Bronchial epithelial cell (primary cell): ENCODE measurements at regions not wholly inside any gene's neighbourhood (a gene's known extent, or its start where the extent isn't known, plus 50 kb on each side); places are given as distances from the start of the nearest gene placed in this dataset.

Source experiments
- DNase-seq: peaks from one replicate; pipeline ENCODE4 v3.0.0-alpha.2; 2010; ENCODE audit warnings: low read depth
- FAIRE-seq: peaks from 2 replicates; lab custom pipeline; 2011; peaks lifted over from hg19 to GRCh38; lab: Jason Lieb, UNC
- H3K27me3 ChIP-seq: 2 replicates; pipeline ENCODE4 v1.5.1; 2011; ENCODE audit warnings: low read length; ENCODE audit not compliant: control insufficient read depth, insufficient read depth
- H3K36me3 ChIP-seq: 2 replicates; pipeline ENCODE4 v1.5.1; 2011; ENCODE audit warnings: low read length; ENCODE audit not compliant: control insufficient read depth, insufficient read depth
- H3K4me3 ChIP-seq: 2 replicates; pipeline ENCODE4 v1.5.1; 2011; ENCODE audit warnings: mild to moderate bottlenecking, low read depth, low read length, control low read depth
- TF ChIP-seq, protein P1 (sequence below): IDR thresholded peaks from 2 replicates; pipeline ENCODE4 v1.5.1; 2011; ENCODE audit warnings: mild to moderate bottlenecking, moderate library complexity, low read length, control low read depth, inconsistent platforms; ENCODE audit not compliant: insufficient read depth, severe bottlenecking

GRCh38 chr17:72492494-72492893, 371.7 kb downstream of the SOX9 start:
- DNase-seq (no peak), FAIRE-seq (no peak)
- Histone ChIP-seq H3K27me3 (no peaks in the 10 kb centered on the region), H3K36me3 (no peaks in the 10 kb centered on the region), H3K4me3 (no peak overlapping the region)
- TF ChIP-seq, protein P1, sequence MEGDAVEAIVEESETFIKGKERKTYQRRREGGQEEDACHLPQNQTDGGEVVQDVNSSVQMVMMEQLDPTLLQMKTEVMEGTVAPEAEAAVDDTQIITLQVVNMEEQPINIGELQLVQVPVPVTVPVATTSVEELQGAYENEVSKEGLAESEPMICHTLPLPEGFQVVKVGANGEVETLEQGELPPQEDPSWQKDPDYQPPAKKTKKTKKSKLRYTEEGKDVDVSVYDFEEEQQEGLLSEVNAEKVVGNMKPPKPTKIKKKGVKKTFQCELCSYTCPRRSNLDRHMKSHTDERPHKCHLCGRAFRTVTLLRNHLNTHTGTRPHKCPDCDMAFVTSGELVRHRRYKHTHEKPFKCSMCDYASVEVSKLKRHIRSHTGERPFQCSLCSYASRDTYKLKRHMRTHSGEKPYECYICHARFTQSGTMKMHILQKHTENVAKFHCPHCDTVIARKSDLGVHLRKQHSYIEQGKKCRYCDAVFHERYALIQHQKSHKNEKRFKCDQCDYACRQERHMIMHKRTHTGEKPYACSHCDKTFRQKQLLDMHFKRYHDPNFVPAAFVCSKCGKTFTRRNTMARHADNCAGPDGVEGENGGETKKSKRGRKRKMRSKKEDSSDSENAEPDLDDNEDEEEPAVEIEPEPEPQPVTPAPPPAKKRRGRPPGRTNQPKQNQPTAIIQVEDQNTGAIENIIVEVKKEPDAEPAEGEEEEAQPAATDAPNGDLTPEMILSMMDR, result no peak

DNA sequence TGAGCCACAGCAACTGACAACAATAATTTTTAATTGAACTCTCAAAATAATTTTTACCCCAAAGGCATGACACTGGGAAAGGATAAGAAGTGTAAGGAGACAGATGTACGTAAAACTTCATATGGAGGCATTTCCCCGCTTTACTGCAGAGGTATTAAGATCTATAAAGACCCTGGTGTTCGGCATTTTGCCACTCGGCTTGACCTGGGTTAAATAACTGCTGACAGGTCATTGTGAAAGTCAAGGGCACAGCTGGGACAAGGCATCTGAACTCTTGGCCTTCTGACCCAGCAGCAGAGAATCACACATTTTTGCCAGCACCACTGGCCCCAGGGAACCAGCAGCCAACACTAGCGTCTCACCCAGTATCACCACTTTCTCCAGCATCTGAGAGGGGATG, 372.1 kb downstream of the SOX9 start:
- TF ChIP-seq, protein P1, result no peak
- Histone ChIP-seq H3K27me3 (no peaks in the 10 kb centered on the region), H3K4me3 (no peak overlapping the region), H3K36me3 (no peaks in the 10 kb centered on the region)
- FAIRE-seq (no peak), DNase-seq (no peak)

DNA sequence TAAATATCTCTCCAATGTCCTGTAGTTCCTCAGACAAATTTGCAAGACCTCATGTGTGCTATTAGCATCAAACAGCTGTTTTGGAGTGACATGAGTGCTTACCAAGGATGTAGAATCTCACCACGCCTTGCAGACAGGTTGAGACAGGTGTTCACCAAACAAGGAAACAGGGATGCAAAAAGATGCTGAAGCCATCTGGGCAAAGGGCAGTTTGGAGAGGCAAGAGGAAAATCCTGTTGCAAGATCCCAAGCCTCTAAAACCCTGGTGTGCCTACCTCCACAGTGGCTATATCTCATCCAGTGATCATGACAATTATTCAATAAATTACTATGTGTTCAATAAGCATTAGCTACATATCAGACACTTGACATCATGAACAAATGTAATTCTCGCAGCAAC, 373.7 kb downstream of the SOX9 start:
- TF ChIP-seq, protein P1, result no peak
- FAIRE-seq (no peak), DNase-seq (no peak)
- H3K27me3 ChIP-seq, result no peaks in the 10 kb centered on the region
- no peak overlapping the region for H3K4me3 ChIP-seq
- H3K36me3 ChIP-seq, result no peaks in the 10 kb centered on the region

GRCh38 chr17:72496461-72496860, 375.6 kb downstream of the SOX9 start:
- FAIRE-seq (no peak), DNase-seq (no peak)
- no peaks in the 10 kb centered on the region for H3K36me3 ChIP-seq
- no peaks in the 10 kb centered on the region for H3K27me3 ChIP-seq
- H3K4me3 ChIP-seq, result no peak overlapping the region
- TF ChIP-seq, protein P1, result no peak

DNA sequence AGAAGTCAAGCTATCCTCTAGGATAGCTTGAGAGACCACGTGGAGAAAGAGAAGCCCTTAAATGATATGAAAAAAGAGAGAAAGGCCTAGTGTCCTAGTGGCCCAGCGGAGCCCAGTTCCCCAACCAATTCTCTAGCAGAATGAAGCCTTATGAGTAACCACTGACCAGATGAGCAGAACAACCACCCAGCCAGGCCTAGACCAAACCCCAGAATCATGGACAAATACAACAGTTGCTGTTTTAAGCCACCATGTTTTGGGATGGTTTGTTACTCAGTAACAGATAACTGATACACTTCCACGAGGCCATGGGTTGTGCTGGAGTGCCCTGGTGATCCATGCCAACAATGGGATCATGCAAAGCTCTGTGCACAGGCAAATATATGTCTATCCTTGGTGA, 377.1 kb downstream of the SOX9 start:
- Histone ChIP-seq H3K4me3 (no peak overlapping the region), H3K36me3 (no peaks in the 10 kb centered on the region), H3K27me3 (no peaks in the 10 kb centered on the region)
- FAIRE-seq (no peak), DNase-seq (no peak)
- TF ChIP-seq, protein P1, result no peak
